ENCODE measurements at regions not wholly inside any gene's neighbourhood (a gene's known extent, or its start where the extent isn't known, plus 50 kb on each side); places are given as distances from the start of the nearest gene placed in this dataset.

DNA sequence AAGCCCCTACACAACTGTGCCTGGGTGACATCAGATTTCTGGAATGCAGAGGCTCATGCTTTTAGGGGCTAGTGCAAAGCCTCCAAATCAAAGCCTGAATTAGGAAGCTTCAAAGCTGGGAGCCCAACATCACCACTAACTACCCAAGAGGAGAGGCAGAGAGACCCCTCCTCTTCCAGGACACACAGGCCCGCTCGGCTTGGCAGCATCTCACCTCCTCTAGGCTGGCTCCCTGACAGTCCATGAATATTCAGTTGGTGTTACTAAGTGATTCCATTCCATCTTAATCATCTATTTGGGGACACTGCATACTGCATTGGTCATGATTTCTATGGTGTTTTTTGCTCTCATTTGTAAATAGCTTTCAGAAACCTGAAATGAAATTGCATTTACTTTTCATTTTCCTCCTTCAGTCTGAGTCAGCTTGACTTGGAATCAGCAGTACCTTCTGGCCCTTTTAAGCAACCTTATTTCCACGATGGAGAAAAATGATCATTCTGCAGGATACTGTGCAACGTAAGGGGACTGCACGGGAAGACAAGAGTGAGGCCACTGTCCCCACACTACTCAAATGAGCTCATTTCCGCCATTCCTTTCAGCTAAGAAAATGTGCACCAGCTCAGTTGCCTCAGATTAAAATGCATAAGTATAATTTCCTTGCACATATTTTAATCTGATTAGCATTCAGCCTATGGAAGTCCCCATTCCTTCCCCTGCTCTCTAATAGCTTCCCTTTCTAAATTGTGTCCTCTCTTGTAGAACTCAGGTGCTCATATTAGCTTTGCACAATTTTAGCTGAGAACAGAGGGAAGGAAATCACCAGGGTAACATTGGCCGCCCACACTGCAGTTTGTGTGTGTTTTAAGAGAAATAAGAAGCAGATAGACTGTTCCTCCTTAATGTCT lies 219.9 kb downstream of the RFC3 start:
- TF ChIP-seq CTCF (conservative IDR thresholded peaks at IDR 0.05; ENCODE audit: low read length) (no peak), EZH2phosphoT487 (IDR thresholded peaks at IDR 0.05; ENCODE audit: borderline replicate concordance) (no peak)
- no peaks in the 10 kb centered on the region for H3K36me3 ChIP-seq (ENCODE audit: insufficient read depth, low read length)
- H3K9me2 ChIP-seq (replicated peaks; ENCODE audit: low read depth, low read length), result no peaks in the 10 kb centered on the region; the same call in 1 of the 2 replicates
- H3K27me3 ChIP-seq (ENCODE audit: insufficient read depth, low read length, poor library complexity, severe bottlenecking), result no peaks in the 10 kb centered on the region
- no peaks in the 10 kb centered on the region for H3K9me3 ChIP-seq (ENCODE audit: insufficient read depth, low read depth, low read length)
- H3F3A ChIP-seq (ENCODE audit: low read depth), result no peaks in the 10 kb centered on the region
- no peaks in the 10 kb centered on the region for H4K20me1 ChIP-seq (ENCODE audit: insufficient read depth, low read length, poor library complexity, severe bottlenecking)
- H3K9ac ChIP-seq (ENCODE audit: low read depth, low read length, poor library complexity, severe bottlenecking), result no peak overlapping the region
- no peak overlapping the region for H3K4me2 ChIP-seq (ENCODE audit: low read depth, low read length, poor library complexity, severe bottlenecking)
- no peaks in the 10 kb centered on the region for H3K79me2 ChIP-seq (ENCODE audit: insufficient read depth, low read length)
- H3K4me3 ChIP-seq (ENCODE audit: low read length, poor library complexity, severe bottlenecking), result no peak overlapping the region
- no peaks in the 10 kb centered on the region for H3K4me1 ChIP-seq (ENCODE audit: insufficient read depth, low read length, poor library complexity, severe bottlenecking)
- H2AFZ ChIP-seq (ENCODE audit: low read length), result no peak overlapping the region

DNA sequence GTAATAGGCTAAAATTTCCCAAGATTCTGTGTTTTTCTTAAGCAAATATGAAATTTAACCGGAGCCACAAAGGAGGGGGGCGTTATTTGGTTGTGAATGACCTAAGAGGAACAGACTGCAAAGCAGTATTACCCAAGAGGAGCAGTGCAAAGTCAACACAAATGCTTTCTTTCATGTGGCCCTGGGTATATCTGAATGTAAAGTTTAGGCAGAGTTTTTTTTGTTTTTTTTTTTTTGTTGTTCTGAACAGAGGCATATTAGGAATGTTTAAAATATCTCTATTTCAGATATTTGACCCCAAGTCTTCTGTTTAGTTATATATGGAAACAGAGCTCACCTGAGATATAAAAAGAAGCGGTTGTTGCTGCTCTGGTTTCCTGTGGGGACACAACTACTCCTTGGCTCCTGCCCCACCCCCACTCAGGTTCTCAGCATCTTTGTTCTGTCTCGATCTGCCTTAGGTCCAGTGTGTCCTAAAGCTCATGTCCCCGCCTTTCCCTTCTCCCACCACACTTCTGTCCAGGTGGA lies 220.7 kb downstream of the RFC3 start:
- no peak overlapping the region for H2AFZ ChIP-seq (ENCODE audit: low read length)
- no peaks in the 10 kb centered on the region for H3K9me3 ChIP-seq (ENCODE audit: insufficient read depth, low read depth, low read length)
- H3F3A ChIP-seq (ENCODE audit: low read depth), result no peaks in the 10 kb centered on the region
- no peaks in the 10 kb centered on the region for H3K4me1 ChIP-seq (ENCODE audit: insufficient read depth, low read length, poor library complexity, severe bottlenecking)
- H3K27me3 ChIP-seq (ENCODE audit: insufficient read depth, low read length, poor library complexity, severe bottlenecking), result no peaks in the 10 kb centered on the region
- TF ChIP-seq EZH2phosphoT487 (IDR thresholded peaks at IDR 0.05; ENCODE audit: borderline replicate concordance) (no peak), CTCF (conservative IDR thresholded peaks at IDR 0.05; ENCODE audit: low read length) (no peak)
- no peak overlapping the region for H3K4me2 ChIP-seq (ENCODE audit: low read depth, low read length, poor library complexity, severe bottlenecking)
- no peak overlapping the region for H3K4me3 ChIP-seq (ENCODE audit: low read length, poor library complexity, severe bottlenecking)
- no peak overlapping the region for H3K9ac ChIP-seq (ENCODE audit: low read depth, low read length, poor library complexity, severe bottlenecking)
- no peaks in the 10 kb centered on the region for H3K79me2 ChIP-seq (ENCODE audit: insufficient read depth, low read length)
- no peaks in the 10 kb centered on the region; the same call in 1 of the 2 replicates for H3K9me2 ChIP-seq (replicated peaks; ENCODE audit: low read depth, low read length)
- no peaks in the 10 kb centered on the region for H3K36me3 ChIP-seq (ENCODE audit: insufficient read depth, low read length)
- no peaks in the 10 kb centered on the region for H4K20me1 ChIP-seq (ENCODE audit: insufficient read depth, low read length, poor library complexity, severe bottlenecking)

DNA sequence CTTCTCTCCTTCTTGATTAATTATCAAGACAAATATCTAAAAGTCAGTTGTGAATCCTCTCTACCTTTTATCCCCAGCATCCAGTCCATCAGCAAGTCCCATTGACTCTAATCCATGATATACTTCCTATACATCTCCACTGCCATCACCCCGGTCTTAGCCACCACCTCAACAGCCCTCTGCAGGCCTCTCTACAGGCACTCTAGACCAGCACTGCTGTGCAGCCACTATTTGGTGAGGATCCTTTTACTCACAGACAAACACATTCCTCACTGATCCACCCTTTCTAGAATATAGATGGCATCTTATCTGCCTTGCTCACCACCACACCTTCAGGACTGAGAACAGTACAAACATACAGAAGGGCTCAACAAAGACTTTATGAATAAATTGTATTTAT lies 221.7 kb downstream of the RFC3 start:
- H3F3A ChIP-seq (ENCODE audit: low read depth), result no peaks in the 10 kb centered on the region
- no peaks in the 10 kb centered on the region for H3K27me3 ChIP-seq (ENCODE audit: insufficient read depth, low read length, poor library complexity, severe bottlenecking)
- H3K36me3 ChIP-seq (ENCODE audit: insufficient read depth, low read length), result no peaks in the 10 kb centered on the region
- no peaks in the 10 kb centered on the region for H4K20me1 ChIP-seq (ENCODE audit: insufficient read depth, low read length, poor library complexity, severe bottlenecking)
- H3K4me2 ChIP-seq (ENCODE audit: low read depth, low read length, poor library complexity, severe bottlenecking), result no peak overlapping the region
- TF ChIP-seq CTCF (conservative IDR thresholded peaks at IDR 0.05; ENCODE audit: low read length) (no peak), EZH2phosphoT487 (IDR thresholded peaks at IDR 0.05; ENCODE audit: borderline replicate concordance) (no peak)
- H3K4me3 ChIP-seq (ENCODE audit: low read length, poor library complexity, severe bottlenecking), result no peak overlapping the region
- no peak overlapping the region for H2AFZ ChIP-seq (ENCODE audit: low read length)
- no peaks in the 10 kb centered on the region for H3K4me1 ChIP-seq (ENCODE audit: insufficient read depth, low read length, poor library complexity, severe bottlenecking)
- H3K79me2 ChIP-seq (ENCODE audit: insufficient read depth, low read length), result no peaks in the 10 kb centered on the region
- no peaks in the 10 kb centered on the region for H3K9me3 ChIP-seq (ENCODE audit: insufficient read depth, low read depth, low read length)
- H3K9me2 ChIP-seq (replicated peaks; ENCODE audit: low read depth, low read length), result no peaks in the 10 kb centered on the region; the same call in 1 of the 2 replicates
- H3K9ac ChIP-seq (ENCODE audit: low read depth, low read length, poor library complexity, severe bottlenecking), result no peak overlapping the region
